ENCODE measurements at regions not wholly inside any gene's neighbourhood (a gene's known extent, or its start where the extent isn't known, plus 50 kb on each side); places are given as distances from the start of the nearest gene placed in this dataset.

DNA sequence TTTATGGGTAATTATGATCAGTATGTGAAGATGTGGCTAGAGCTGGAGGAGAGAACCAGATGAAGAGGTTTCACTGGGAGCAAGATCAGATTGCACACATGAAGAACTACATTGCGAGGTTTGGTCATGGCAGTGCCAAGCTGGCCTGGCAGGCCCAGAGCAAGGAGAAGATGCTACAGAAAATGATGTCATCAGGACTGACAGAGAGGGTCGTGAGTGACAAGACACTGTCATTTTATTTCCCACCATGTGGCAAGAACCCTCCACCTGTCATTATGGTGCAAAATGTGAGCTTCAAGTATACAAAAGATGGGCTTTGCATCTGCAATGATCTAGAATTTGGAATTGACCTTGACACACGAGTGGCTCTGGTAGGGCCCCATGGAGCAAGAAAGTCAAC, 168.3 kb downstream of the C3orf38 start:
- TF ChIP-seq, protein P1, sequence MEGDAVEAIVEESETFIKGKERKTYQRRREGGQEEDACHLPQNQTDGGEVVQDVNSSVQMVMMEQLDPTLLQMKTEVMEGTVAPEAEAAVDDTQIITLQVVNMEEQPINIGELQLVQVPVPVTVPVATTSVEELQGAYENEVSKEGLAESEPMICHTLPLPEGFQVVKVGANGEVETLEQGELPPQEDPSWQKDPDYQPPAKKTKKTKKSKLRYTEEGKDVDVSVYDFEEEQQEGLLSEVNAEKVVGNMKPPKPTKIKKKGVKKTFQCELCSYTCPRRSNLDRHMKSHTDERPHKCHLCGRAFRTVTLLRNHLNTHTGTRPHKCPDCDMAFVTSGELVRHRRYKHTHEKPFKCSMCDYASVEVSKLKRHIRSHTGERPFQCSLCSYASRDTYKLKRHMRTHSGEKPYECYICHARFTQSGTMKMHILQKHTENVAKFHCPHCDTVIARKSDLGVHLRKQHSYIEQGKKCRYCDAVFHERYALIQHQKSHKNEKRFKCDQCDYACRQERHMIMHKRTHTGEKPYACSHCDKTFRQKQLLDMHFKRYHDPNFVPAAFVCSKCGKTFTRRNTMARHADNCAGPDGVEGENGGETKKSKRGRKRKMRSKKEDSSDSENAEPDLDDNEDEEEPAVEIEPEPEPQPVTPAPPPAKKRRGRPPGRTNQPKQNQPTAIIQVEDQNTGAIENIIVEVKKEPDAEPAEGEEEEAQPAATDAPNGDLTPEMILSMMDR (IDR thresholded peaks at IDR 0.05; ENCODE audit: insufficient read depth, low read length): no peak
- TF ChIP-seq, protein P2, sequence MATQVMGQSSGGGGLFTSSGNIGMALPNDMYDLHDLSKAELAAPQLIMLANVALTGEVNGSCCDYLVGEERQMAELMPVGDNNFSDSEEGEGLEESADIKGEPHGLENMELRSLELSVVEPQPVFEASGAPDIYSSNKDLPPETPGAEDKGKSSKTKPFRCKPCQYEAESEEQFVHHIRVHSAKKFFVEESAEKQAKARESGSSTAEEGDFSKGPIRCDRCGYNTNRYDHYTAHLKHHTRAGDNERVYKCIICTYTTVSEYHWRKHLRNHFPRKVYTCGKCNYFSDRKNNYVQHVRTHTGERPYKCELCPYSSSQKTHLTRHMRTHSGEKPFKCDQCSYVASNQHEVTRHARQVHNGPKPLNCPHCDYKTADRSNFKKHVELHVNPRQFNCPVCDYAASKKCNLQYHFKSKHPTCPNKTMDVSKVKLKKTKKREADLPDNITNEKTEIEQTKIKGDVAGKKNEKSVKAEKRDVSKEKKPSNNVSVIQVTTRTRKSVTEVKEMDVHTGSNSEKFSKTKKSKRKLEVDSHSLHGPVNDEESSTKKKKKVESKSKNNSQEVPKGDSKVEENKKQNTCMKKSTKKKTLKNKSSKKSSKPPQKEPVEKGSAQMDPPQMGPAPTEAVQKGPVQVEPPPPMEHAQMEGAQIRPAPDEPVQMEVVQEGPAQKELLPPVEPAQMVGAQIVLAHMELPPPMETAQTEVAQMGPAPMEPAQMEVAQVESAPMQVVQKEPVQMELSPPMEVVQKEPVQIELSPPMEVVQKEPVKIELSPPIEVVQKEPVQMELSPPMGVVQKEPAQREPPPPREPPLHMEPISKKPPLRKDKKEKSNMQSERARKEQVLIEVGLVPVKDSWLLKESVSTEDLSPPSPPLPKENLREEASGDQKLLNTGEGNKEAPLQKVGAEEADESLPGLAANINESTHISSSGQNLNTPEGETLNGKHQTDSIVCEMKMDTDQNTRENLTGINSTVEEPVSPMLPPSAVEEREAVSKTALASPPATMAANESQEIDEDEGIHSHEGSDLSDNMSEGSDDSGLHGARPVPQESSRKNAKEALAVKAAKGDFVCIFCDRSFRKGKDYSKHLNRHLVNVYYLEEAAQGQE (IDR thresholded peaks at IDR 0.05; ENCODE audit: insufficient replicate concordance, low read depth): no peak
- TF ChIP-seq POLR2AphosphoS5 (IDR thresholded peaks at IDR 0.05; ENCODE audit: low read depth): no peak
- no peak for TF ChIP-seq GABPA (IDR thresholded peaks at IDR 0.05; ENCODE audit: low read depth)
- no peak for TF ChIP-seq SPI1 (IDR thresholded peaks at IDR 0.05; ENCODE audit: borderline replicate concordance, low read depth)
